GM18517 (cell line): ENCODE measurements at regions not wholly inside any gene's neighbourhood (a gene's known extent, or its start where the extent isn't known, plus 50 kb on each side); places are given as distances from the start of the nearest gene placed in this dataset.

Source experiments
- ATAC-seq: cut with Tn5 transposase; IDR thresholded peaks from one replicate; pipeline ENCODE4 v1.9.1; 2021; ENCODE audit warnings: mild to moderate bottlenecking, moderate library complexity; ENCODE audit not compliant: unreplicated experiment

DNA sequence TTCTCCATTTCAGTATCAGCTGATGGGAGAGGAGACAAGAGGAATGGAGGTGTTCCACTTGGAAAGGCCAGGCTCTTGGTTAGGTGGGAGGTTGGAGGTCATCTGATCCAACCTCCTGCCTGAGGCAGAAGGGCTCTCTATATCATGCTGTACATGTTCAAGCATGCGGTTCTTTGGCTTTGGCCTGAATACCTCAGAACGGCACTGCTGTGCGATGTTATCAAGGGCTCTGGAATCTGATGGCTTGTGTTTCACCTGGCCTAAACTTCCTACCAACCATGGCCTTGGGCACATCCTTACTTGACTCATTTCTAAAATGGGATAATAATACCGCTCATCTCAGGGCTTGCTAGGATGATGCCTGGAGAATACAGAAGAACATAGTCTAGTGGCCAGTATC is 90.1 kb upstream of the FAM169A start:
- ATAC-seq = no peak

DNA sequence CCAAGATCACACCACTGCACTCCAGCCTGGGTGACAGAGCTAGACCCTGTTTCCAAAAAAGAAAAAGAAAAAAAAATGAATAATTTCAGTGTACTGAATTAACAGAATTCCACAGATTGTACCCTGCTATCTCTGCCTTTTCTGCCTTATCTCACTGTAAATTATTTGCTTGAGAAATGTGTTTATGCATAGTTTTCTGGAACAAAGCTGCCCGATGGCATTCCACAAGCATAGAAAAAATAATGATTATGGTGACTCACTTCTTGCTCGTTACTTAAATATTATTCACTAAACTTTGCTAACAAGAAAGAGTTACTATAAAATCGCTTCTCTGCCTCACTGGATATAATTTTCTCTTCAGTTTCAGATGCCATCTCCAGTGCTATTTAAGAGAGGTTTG is 88.7 kb upstream of the FAM169A start:
- ATAC-seq = no peak

DNA sequence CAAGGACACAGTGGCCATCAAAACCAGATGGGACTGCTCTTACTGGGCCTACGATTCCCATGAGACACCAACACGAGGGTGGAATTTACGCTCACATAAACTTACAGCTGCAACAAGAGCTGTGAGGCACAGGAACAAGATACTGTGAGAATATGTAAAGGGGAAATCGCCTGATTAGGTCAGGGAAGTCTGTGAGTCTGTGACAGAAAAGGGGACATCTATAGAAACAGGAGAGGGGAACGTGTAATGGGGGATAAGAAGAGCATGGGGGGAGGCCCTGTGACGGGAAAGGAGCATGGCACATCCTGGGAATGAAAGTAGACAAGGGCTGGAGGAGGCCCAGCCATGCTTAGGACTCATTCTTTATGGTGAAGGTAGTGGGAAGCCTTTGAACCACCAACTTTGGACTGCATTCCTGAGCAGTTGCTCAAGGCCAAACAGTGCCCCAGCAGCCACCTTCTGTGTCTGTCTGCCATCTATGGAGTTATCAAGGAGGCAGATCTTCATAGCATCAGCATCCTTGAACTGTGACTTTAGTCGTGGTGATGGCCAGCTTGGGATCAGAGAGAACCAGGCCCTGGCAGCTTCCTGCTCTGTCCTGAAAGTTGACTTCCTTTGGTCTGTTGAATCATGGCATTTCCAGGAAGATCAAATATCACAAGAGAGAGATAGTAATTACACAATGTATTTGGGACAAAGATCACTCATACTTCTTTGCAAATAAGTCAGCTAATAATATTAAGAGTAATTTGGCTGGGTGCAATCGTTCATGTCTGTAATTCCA is 87.9 kb upstream of the FAM169A start:
- no peak for ATAC-seq

DNA sequence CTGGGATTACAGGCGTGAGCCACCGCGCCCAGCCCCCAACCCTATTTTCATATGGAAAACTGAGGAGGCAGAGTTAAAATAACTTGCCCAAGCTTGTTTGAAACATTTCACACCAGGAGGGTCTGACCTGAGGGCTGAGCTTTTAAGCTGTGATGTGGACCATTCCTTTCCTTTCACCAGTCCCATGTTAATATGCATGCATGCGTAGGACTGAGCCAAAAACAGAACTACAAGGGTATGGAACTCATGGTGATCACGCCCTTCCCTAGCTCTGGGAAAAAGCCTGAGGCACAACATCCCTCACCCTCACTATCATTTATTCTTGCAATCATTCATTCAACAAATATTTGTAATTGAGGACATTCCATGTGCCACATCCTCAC is 87.4 kb upstream of the FAM169A start:
- no peak for ATAC-seq

DNA sequence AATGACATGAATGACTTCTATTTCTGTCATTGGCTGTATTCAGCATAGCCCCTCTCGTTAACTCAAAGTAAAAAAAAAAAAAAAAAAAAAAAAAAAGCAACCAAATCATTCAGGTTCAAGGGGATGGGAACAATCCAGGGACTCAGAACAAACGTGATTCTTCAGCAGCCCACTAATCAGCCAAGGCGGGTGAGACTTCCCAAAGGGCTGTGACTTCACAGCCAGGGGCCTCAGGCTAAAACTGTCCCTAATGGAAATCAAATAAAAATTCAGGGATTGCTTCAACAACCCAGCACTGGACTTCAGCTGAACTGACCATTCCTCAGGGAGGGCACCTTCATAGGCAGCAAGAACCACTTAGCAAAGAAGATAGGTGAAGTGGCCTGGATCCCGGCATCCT is 86.2 kb upstream of the FAM169A start:
- no peak for ATAC-seq

DNA sequence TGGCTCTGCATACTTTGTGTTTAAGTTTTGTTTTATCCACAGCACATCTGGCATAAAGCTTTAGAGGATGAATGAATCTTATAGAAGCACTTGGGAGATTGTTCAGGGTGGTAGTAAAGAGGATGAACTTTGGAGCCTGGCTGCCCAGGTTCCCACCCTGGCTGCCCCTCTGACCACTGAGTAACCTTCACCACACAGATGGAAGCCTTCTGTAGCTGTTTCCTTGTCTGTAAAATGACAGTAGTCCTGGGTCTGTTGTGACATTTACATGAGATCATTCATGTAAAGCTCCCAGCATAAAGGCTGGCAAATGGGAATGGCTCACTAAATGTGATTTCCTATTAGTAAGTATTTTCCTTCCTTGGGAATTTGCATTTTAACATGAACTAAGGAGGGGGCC is 85.7 kb upstream of the FAM169A start:
- ATAC-seq = no peak

DNA sequence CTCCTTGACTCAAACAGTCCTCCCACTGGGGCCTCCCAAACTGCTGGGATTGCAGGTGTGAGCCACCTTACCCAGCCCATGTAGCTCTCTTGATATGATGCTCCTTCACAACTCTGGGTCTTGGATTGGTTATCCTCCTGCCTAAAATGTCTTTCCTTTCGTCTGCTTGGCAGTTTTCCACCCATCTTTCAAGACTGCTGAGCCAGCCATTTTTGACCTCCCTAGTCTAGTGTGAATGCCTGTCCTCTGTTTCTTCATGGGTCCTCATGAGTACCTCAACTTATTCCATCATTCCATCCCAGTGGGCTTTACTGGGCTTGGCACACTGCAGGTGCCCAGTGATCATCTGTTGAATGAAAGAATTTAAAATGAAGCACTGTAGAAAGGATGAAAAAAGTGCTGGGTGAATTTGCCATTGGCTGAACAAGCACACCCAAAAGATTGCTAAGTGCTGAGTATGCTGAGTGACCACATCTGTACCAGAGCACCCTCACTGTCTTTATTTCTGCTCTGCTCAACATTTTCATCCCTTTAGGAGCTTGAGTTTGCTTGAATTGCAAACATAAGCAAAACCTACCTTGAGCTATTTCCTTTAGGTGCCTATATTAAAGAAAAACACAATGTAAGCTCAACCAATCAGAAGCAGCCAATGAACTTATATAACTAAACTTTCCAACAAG is 84.8 kb upstream of the FAM169A start:
- no peak for ATAC-seq

DNA sequence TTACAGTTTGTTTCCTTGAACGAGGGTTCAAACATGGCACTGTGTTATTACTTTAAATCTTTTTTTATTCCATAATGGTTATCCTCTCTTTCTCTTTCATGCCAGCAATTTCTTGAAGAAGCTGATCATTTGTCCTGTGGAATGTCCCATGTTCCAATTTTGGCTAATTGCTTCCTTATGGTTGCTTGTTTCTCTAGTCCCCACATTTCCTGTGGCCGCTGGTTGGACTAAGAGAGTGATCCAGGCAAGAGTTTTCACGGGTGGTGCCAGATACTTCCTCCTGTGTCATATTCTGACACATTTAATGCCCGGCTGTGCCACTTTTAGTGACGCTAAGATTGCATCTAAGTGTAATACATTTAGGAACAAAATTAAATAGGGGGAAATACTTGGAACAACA is 83.8 kb upstream of the FAM169A start:
- no peak for ATAC-seq

DNA sequence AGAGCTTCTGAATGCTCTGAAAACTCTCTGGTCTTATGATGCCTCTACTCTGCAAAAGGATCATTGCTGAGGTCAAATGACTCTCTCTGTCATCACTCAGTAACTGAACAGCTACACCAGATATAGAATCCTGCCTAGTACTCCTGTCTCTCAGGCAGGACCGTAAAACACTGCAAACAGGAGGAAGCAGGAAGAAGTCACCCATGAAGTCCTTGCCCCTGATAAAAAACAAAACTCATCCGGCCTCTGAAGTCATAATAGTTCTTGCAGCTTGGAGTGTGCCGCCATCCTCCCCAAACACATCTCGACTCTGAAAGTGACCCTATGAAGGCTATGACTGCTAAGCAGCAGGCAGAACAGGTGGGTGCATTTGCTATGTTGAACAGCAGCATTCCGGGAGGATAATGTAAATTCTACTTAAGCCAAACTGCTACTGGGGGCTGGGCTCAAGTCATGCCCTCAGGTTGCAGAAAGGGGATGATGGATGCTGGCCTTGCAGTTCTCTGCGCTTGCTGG is 81.9 kb upstream of the FAM169A start:
- ATAC-seq = no peak

DNA sequence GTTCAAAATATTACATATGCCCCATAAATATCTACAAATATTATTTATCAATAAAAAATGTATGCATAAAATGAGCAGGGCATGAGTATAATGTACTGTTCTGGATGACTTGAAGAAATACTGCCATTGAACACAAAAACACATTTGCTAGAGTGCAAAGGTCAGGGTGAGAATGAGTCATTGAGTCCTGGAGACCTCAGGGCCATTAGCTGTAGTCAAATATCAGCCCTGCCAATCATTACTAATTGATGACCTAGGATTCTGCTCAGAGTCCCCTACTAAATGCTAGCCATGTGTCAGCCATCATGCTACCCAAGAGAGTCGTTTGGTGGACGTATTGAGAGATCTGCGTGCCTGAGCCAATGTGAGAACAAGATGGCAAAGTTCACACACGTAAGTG is 80.3 kb upstream of the FAM169A start:
- no peak for ATAC-seq

DNA sequence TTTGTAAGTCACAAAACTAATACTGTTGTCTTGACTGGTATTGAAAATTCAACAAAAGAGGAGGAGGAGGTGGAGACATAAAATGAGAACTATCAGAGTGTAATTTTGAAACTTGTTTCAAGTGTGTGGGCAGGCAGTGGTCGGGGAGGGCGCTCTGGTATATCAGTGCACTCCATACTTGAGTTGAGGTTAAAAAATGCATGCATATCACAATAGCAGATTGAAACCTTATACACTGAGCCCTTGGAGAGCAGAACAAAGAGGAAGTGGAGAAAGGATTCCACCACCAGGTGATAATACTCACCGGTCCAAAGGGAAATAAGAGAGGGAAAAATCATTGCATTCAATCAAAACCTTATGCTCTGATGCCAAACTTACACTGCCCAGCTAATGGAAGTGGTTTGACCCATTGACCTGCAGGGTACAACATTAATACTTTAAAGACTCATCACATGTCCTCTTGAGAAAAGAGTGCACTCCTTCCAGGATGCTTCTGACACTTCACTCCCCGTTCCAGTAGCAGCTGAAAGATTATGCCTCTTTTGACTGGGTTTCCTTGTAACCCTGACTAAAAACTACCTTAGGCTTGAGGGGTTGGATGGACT is 79.5 kb upstream of the FAM169A start:
- peak; percentile 83 for ATAC-seq

DNA sequence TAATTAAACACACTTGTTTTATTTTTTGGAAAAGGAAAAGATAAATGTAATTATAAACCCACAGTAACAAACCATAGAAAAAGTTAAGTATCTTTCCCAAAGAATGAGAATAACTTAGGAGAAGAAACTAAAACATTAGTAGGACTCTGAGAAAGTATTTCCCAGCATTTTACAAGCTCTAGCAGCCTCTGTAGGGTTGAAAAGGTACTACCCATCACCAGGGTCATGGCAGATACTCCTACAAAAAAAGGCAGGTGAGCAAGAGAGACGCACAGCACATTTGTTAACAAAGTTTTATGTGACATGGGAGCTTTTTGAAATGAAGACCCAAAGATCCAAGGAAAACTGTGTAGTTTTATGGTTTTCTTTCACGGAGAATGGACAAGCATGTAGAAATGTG is 77.7 kb upstream of the FAM169A start:
- ATAC-seq = no peak

DNA sequence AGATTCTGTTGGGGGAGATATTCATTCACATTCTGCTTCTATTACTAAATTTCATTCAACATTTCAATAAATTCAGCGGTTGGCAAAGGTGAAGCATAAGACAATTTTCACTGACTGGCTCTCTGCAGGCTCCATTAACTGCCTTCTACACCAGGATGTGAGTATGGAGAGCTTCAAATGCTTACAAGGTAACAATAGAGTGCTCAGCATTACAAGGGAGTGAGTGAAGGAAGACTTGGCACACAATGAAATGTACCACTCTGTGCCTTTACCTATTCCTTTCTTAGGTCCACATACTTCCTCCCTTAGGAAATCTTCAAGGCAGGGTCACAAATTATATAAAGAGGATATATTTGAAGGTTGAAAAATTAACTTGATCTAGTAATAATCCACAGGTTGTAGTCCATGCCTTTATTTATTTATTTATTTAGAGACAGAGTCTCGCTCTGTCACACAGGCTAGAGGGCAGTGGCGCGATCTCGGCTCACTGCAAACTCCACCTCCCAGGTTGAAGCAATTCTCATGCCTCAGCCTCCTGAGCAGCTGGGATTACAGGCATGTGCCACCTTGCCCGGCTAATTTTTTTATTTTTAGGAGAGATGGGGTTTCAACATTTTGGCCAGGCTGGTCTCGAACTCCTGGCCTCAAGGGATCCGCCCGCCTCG is 76.6 kb upstream of the FAM169A start:
- no peak for ATAC-seq

DNA sequence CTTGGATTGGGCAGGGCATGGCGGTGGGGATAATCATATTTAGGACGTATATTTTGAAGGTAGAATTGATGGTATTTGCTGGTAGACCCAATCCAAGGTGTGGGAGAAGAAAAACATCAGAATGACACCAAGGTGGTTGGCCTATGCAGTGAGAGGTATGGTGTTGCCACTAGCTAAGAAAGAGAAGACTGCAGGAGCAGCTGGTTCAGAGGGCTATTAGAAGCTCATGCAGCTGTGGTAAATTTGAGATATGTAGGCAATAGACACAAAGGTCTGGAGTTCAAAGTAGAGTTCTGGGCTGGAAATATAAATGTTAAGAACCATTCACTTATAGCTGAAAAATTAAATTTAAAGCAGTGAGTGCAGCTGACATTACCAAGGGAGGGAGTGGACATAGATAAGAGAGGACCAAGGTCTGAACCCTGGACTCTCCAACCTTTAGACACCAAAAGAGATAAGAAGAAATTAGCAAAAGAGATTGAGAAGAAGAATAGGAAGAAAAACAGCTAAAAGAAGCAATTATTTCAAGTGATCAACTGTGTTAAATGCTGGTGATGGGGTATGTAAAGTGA is 74.7 kb upstream of the FAM169A start:
- ATAC-seq = no peak

DNA sequence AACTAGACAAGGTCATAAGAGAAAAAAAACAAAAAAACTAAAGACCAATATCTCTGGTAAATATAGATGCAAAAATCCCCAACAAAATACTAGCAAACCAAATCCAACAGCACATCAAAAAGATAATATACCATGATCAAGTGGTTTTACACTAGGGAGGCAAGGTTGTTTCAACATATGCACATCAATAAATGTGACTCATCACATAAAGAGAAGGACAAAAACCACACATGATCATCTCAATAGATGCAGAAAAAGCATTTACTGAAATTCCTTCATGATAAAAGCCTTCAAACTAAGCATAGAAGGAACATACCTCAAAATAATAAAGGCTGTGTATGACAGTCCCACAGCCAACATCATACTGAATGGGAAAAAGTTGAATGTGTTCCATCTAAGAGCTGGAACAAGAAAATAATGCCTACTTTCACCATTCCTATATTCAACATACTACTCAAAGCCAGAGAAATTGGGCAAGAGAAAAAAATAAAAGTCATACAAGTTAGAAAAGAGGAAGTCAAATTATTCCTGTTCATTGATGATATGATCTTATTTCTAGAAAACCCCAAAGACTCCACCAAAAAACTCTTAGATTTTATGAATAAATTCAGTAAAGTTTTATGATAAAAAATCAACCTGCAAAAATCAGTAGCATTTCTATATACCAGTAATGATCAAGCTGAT is 72.2 kb upstream of the FAM169A start:
- no peak for ATAC-seq

DNA sequence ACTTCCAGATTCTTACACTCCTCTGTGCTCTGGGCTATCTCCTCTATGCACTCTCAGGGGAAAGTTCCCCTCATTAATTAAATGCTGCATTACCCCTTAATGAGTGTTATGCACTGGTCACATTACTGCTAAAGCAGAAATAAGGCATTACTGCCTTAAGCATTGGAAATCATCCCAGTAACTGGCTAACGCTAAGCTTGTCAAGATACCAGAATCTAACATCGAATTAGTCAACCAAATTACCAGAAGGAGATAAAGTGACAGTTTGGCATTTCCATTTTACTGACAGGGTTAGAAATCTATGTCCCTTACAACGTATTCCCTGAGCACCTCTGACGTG is 69.5 kb upstream of the FAM169A start:
- ATAC-seq = no peak

DNA sequence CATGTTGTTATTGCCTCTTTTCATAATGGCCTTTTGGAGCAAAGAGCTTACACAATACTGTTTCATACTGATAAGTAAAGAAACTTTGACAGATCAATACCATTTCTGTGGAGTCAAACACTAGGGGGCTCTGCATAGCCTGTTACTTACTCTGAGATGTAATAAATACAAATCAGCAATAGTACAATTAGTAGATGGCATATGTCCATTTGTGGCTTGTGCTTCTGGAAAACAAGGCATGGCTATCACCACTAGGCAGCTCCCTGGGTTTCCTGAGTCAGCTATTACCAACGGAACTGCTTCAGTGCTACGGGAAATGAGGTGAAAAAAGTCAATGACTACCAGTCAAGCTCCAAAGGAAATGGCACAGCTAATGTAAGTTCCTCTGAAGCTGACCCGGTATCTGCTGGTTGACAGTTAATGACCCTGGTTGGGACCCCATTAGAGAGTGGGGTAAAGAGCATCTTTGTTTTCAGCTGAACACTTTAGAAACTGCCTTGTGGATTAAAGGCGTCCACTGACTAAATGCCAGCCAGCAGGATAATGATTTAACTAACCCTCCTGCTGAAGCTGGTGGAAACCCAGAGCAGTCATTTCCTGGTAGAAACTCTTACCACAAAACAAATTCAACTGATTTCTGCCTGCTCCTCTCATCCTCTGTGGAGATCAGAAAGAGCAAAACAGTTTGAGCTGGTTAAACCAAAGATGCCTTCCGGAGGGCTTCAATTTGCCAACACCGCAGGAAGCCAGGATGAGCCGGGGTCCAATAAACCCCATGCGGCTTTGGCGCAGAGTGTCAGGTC is 69.0 kb upstream of the FAM169A start:
- no peak for ATAC-seq

DNA sequence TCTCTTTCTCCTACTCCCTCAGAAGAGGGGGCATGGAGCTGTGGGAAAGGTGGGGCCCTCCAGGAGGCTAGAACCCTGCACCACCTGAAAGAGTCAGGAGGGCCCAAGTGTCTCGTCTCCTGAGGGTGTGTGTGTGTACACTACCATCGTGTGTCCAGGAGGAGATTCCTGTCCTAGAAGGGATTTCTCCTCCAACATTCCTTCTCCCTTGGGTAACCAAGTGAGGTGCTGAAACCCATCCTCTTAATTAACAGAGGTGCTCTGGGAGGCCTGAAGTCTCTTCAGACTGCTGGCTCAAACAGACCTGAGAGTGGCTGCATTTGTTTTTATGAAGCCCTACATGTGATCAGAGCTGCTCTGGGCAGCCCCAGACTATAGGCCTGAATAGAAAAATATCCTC is 61.1 kb upstream of the FAM169A start:
- no peak for ATAC-seq

DNA sequence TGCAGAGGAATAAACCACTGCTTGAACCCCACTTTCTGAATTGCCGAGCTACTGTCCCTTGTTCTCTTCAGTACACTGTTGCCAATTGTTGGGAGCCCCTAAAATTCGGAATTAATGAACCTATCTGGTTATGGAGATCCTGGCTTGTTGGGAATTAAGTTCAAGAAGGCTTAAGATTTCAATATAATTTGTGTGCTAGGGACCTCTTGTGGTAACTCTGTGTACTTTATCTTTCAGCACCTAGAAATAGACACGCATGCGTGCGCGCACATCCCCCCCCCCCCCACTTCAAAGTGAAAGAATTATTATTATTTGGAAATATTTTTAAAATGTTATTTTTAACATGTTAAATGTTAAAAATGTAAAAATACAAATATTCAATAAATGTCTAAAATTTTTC is 53.3 kb upstream of the FAM169A start:
- no peak for ATAC-seq

DNA sequence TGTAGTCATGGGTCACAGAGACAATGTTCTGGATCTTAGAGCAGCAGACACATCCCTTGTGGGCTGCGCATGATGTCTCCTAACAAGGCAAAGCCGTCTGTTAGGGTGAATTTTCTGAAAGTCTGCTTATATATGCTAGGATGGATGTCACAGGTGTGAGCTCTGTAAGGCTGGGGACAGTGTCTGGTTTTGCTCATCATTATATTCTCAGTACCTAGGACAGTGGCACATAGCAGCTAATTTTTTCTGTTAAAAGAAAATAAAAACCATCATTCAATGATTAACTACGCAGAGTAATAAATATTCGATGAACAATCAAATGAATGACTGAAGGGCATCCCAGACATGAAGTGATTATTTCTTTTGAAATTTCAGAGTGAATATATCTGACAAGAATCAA is 52.9 kb upstream of the FAM169A start:
- no peak for ATAC-seq
